ENCODE measurements at regions not wholly inside any gene's neighbourhood (a gene's known extent, or its start where the extent isn't known, plus 50 kb on each side); places are given as distances from the start of the nearest gene placed in this dataset.
A peak's percentile ranks its signal among the peaks of the same experiment; 100 is the strongest.

DNA sequence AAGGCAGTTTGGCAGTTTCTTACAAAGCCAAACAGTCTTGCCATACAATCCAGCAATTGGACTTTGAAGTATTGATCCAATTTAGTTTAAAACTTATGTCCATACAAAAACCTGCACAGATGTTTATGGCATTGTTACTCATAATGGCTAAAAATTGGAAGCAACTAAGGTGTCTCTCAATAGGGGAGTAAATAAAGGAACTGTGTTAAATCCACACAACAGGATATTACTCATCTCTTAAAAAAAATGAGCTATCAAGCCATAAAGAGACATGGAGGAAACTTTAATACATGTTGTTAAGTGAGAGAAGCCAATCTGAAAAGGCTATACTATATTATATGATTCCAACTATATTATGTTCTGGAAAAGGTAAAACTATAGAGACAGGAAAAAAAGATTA, 313.6 kb upstream of the CD180 start:
- no peaks in the 10 kb centered on the region for H3K27me3 ChIP-seq (ENCODE audit: control insufficient read depth in 1 of 2, insufficient read depth in 2 of 2, low read length in 2 of 2)
- no peak overlapping the region for H3K27ac ChIP-seq (ENCODE audit: low read depth, low read length)
- H3K4me1 ChIP-seq (ENCODE audit: insufficient read depth, low read length): no peaks in the 10 kb centered on the region
- H3K9ac ChIP-seq (ENCODE audit: low read length): no peak overlapping the region
- no peak overlapping the region for H3K4me3 ChIP-seq (ENCODE audit: low read depth in 1 of 2, low read length in 2 of 2)
- H3K36me3 ChIP-seq (ENCODE audit: insufficient read depth, low read length): no peaks in the 10 kb centered on the region
- no peaks in the 10 kb centered on the region for H3K9me3 ChIP-seq (ENCODE audit: low read length)

DNA sequence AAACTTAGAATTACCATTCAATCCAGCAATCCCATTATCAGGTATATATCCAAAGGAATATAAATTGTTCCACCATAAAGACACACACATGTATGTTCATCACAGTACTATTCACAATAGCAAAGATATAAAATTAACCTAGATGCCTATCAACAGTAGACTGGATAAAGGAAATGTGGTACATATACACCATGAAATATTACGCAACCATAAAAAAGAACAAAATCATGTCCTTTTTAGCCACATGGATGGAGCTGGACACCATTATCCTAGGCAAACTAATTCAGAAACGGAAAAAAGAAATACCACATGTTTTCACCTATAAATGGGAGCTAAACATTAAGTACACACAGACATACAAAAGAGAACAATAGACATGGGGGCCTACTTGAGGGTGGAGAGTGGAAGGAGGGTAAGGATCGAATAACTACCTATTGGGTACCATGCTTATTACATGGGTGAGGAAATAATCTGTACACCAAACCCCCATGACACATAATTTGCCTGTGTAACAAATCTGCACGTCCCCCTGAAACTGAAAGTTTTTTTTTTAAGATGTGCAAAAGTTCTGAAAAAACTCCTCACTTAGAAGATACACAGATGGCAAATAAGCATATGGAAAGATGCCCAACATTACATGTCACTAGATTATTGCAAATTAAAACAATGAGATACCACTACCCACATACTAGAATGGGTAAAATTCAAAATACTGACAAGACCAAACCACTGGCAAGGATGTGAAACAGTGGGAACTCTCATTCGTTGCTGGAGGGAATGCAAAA, 313.0 kb upstream of the CD180 start:
- Histone ChIP-seq H3K27me3 (ENCODE audit: control insufficient read depth in 1 of 2, insufficient read depth in 2 of 2, low read length in 2 of 2) (no peaks in the 10 kb centered on the region), H3K4me1 (ENCODE audit: insufficient read depth, low read length) (no peaks in the 10 kb centered on the region), H3K4me3 (ENCODE audit: low read depth in 1 of 2, low read length in 2 of 2) (no peak overlapping the region), H3K36me3 (ENCODE audit: insufficient read depth, low read length) (no peaks in the 10 kb centered on the region), H3K9me3 (ENCODE audit: low read length) (no peaks in the 10 kb centered on the region), H3K27ac (ENCODE audit: low read depth, low read length) (no peak overlapping the region), H3K9ac (ENCODE audit: low read length) (no peak overlapping the region)

DNA sequence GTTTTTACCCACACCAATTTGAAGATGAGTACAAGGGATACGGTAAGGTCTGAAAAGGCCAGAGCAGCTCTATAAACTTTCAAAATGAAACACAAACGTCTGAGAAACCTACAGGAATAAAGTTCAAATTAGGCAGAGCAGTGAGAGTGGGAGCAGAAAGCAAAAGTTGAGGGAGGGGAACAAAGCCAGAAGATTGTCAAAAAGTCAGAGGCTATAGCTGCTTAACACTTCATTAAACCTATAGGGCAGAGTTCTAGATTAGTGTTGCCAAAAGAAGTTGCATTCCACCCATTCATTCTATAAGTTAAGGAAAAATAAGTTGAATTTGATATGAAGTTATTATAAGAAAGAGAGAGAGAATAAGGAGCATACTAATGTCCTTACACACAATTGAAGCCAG, 309.6 kb upstream of the CD180 start:
- Histone ChIP-seq H3K27ac (ENCODE audit: low read depth, low read length) (no peak overlapping the region), H3K27me3 (ENCODE audit: control insufficient read depth in 1 of 2, insufficient read depth in 2 of 2, low read length in 2 of 2) (no peaks in the 10 kb centered on the region), H3K9me3 (ENCODE audit: low read length) (no peaks in the 10 kb centered on the region), H3K4me1 (ENCODE audit: insufficient read depth, low read length) (no peaks in the 10 kb centered on the region), H3K9ac (ENCODE audit: low read length) (no peak overlapping the region), H3K36me3 (ENCODE audit: insufficient read depth, low read length) (no peaks in the 10 kb centered on the region), H3K4me3 (ENCODE audit: low read depth in 1 of 2, low read length in 2 of 2) (no peak overlapping the region)

DNA sequence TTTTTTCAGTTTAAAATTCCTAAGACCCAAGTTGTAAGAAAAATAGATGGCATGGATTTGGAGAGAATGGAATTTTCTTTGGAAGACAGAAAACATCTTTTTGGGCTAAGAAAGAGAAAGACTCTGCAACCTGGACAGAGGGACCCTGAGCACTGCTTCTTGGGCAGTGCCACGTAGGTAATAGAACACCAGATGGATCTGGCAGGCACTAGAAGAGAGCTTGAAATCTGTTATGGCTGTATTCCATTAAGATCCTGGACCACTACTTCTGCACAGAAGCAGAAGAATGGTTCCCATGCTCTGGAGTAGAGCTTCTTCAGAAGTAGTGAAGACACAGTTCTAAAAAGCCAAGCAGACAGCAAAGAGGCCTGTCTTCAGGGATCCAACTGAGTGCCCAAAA, 306.4 kb upstream of the CD180 start:
- H3K9ac ChIP-seq (ENCODE audit: low read length): no peak overlapping the region

DNA sequence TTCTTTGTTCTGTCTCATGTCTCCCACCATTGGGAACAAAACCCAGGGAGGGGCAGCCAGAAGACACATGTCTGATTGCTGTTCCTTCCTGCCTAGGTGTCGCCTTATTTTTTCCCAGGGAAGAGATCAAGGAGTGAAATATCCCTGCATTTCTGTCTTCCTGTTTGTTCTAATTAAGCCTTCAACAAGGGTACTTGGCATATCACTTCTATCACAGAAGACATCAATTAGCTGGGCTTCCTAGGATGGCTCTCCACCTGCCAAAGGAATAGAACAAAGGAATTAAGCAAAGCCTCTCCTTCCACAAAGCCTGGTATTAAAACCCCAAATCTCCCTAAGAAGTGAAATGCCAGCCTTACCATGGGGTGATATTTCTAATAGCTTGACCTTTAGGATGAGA, 299.5 kb upstream of the CD180 start:
- Histone ChIP-seq H3K27me3 (ENCODE audit: control insufficient read depth in 1 of 2, insufficient read depth in 2 of 2, low read length in 2 of 2) (no peaks in the 10 kb centered on the region), H3K9ac (ENCODE audit: low read length) (no peak overlapping the region), H3K27ac (ENCODE audit: low read depth, low read length) (no peak overlapping the region), H3K9me3 (ENCODE audit: low read length) (peaks cover 6% of the 10 kb centered on the region), H3K36me3 (ENCODE audit: insufficient read depth, low read length) (no peaks in the 10 kb centered on the region), H3K4me3 (ENCODE audit: low read depth in 1 of 2, low read length in 2 of 2) (no peak overlapping the region), H3K4me1 (ENCODE audit: insufficient read depth, low read length) (peaks cover 36% of the 10 kb centered on the region)

More for the DNA sequence above, 306.4 kb upstream of the CD180 start:
- H3K9me3 ChIP-seq (ENCODE audit: low read length): peaks cover 6% of the 10 kb centered on the region
- no peak overlapping the region for H3K27ac ChIP-seq (ENCODE audit: low read depth, low read length)
- H3K36me3 ChIP-seq (ENCODE audit: insufficient read depth, low read length): no peaks in the 10 kb centered on the region
- H3K27me3 ChIP-seq (ENCODE audit: control insufficient read depth in 1 of 2, insufficient read depth in 2 of 2, low read length in 2 of 2): no peaks in the 10 kb centered on the region
- no peaks in the 10 kb centered on the region for H3K4me1 ChIP-seq (ENCODE audit: insufficient read depth, low read length)
- no peak overlapping the region for H3K4me3 ChIP-seq (ENCODE audit: low read depth in 1 of 2, low read length in 2 of 2)

DNA sequence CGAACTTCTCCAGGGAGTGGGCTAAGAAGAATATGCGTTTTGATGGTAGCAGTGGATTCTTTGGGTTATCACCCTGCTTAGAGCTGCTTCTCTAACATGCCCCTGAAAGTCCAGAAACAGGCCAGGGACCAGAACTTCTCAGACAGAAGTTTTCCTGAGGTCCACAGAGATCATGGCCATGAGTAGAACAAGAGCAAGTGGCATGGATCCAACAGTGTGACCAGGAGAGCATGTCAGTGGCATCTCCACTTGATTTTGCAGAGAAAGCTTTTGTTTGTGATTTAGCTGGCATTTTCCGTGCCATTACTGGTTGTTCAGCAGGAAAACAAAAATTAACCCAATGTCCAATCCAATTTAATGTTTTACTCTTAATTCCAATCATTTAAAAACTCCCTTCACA, 298.5 kb upstream of the CD180 start:
- H3K9me3 ChIP-seq (ENCODE audit: low read length): no peaks in the 10 kb centered on the region
- peaks cover 42% of the 10 kb centered on the region for H3K4me1 ChIP-seq (ENCODE audit: insufficient read depth, low read length)
- no peaks in the 10 kb centered on the region for H3K36me3 ChIP-seq (ENCODE audit: insufficient read depth, low read length)
- peak overlapping the region; percentile 55 for H3K27ac ChIP-seq (ENCODE audit: low read depth, low read length)
- no peak overlapping the region for H3K4me3 ChIP-seq (ENCODE audit: low read depth in 1 of 2, low read length in 2 of 2)
- no peak overlapping the region for H3K9ac ChIP-seq (ENCODE audit: low read length)
- no peaks in the 10 kb centered on the region for H3K27me3 ChIP-seq (ENCODE audit: control insufficient read depth in 1 of 2, insufficient read depth in 2 of 2, low read length in 2 of 2)

DNA sequence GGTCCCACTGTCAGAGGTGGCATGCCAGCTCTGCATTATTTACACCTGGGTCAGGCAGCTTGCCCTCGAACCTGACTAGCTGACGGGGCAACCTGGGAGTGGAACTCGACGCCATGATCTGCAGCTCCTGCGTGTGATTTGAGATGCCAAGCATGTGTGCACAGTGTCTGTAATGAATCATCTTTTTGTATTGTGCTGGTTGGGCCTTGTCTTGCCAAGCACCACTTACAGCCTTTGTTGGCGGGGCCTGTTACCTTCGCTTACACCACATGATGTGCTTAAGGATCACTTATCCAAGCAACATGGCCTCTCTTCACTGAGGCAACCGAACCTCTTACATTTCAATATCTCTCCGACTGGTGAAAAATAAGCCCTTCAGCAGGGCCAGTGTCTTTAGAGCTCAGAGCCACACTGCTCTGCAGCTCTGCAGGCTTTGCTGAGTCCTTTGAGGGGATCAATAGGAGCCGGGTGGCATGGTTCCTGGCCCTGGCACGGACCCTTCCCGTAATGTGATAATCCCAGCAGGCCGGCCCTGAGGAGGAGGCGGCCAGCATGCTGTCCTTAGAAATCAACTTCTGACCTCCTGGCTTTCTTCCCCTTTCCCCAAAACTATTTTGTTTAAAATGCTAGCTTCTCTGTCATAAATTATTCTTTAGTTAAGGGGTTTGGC, 297.7 kb upstream of the CD180 start:
- peak overlapping the region; percentile 67 for H3K27ac ChIP-seq (ENCODE audit: low read depth, low read length)
- H3K36me3 ChIP-seq (ENCODE audit: insufficient read depth, low read length): no peaks in the 10 kb centered on the region
- H3K4me3 ChIP-seq (ENCODE audit: low read depth in 1 of 2, low read length in 2 of 2): no peak overlapping the region

DNA sequence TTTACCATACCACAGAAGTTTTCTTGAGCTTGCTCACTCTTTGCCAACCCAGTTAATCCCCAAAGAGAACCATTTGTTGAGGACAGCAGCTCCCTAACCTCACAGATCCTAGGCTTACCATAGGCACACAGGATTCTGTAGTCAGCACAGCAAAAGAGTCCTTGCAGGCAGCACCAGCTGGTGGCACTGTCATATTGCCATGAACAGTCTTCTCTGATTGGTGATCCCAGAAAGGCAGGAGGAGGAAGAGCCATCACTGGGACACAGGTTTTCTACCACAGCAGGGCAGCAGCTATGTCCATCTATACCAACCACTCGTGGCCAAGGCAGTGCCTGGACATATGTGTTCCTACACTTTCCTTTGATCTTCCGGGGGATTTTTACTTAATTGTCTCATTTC, 297.1 kb upstream of the CD180 start:
- no peak overlapping the region for H3K4me3 ChIP-seq (ENCODE audit: low read depth in 1 of 2, low read length in 2 of 2)
- no peak overlapping the region for H3K9ac ChIP-seq (ENCODE audit: low read length)
- peak overlapping the region; percentile 67 for H3K27ac ChIP-seq (ENCODE audit: low read depth, low read length)
- no peaks in the 10 kb centered on the region for H3K36me3 ChIP-seq (ENCODE audit: insufficient read depth, low read length)
- no peaks in the 10 kb centered on the region for H3K27me3 ChIP-seq (ENCODE audit: control insufficient read depth in 1 of 2, insufficient read depth in 2 of 2, low read length in 2 of 2)
- no peaks in the 10 kb centered on the region for H3K9me3 ChIP-seq (ENCODE audit: low read length)
- peaks cover 42% of the 10 kb centered on the region for H3K4me1 ChIP-seq (ENCODE audit: insufficient read depth, low read length)

More for the DNA sequence above, 297.7 kb upstream of the CD180 start:
- H3K4me1 ChIP-seq (ENCODE audit: insufficient read depth, low read length): peaks cover 42% of the 10 kb centered on the region
- H3K27me3 ChIP-seq (ENCODE audit: control insufficient read depth in 1 of 2, insufficient read depth in 2 of 2, low read length in 2 of 2): no peaks in the 10 kb centered on the region
- H3K9ac ChIP-seq (ENCODE audit: low read length): no peak overlapping the region
- H3K9me3 ChIP-seq (ENCODE audit: low read length): no peaks in the 10 kb centered on the region

DNA sequence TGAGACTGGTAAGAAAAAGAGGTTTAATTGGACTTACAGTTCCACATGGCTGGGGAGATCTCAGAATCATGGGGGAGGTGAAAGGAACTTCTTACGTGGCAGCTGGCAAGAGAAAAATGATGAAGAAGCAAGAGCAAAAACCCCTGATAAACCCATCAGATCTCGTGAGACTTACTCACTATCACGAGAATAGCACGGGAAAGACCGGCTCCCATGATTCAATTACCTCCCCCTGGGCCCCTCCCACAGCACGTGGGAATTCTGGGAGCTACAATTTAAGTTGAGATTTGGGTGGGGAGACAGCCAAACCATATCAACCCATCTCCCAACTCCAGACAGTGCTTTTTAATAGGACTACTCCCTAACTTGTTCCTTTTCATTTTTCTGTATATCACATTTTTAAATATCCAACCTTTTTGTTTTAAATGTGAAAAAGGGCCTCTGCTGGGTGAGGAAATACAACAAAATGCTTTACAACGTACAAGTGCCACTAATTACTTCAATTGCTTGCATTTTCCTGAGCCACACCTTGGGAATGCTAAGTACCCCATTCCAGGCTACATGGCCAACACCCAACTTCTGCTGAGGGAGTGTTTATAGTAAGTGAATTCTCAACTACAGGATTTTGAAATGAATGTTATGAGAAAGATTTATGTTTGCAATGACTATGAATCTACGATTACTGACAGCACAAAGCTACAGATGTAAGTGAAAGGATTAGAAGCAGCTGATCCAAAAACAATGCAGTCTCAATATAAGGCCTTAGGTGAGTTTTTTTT, 294.1 kb upstream of the CD180 start:
- no peak overlapping the region for H3K27ac ChIP-seq (ENCODE audit: low read depth, low read length)
- H3K4me3 ChIP-seq (ENCODE audit: low read depth in 1 of 2, low read length in 2 of 2): no peak overlapping the region
- H3K4me1 ChIP-seq (ENCODE audit: insufficient read depth, low read length): peaks cover 41% of the 10 kb centered on the region
- H3K27me3 ChIP-seq (ENCODE audit: control insufficient read depth in 1 of 2, insufficient read depth in 2 of 2, low read length in 2 of 2): no peaks in the 10 kb centered on the region
- H3K36me3 ChIP-seq (ENCODE audit: insufficient read depth, low read length): no peaks in the 10 kb centered on the region
- no peaks in the 10 kb centered on the region for H3K9me3 ChIP-seq (ENCODE audit: low read length)
- H3K9ac ChIP-seq (ENCODE audit: low read length): no peak overlapping the region

DNA sequence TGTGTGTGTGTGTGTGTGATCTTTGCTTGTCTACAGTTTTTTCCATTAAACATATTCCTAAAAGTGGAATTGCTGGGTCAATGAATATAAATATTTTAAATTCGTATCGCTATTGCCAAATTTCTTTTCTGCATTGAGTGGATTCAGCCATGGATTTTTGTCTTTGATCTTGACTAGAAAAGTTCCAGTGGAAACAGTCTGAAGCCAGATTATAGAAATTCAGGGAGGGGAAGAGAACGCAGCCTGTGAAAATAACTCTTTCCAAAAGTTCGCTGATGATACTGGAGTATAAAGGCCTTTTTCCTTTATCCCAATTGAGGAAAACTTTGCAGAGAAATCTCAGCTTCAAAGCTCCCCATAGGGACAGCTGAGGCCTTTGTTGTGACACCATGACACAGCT, 292.3 kb upstream of the CD180 start:
- Histone ChIP-seq H3K9ac (ENCODE audit: low read length) (no peak overlapping the region), H3K9me3 (ENCODE audit: low read length) (no peaks in the 10 kb centered on the region), H3K27ac (ENCODE audit: low read depth, low read length) (no peak overlapping the region), H3K36me3 (ENCODE audit: insufficient read depth, low read length) (no peaks in the 10 kb centered on the region), H3K4me1 (ENCODE audit: insufficient read depth, low read length) (peaks cover 22% of the 10 kb centered on the region), H3K4me3 (ENCODE audit: low read depth in 1 of 2, low read length in 2 of 2) (no peak overlapping the region), H3K27me3 (ENCODE audit: control insufficient read depth in 1 of 2, insufficient read depth in 2 of 2, low read length in 2 of 2) (no peaks in the 10 kb centered on the region)

DNA sequence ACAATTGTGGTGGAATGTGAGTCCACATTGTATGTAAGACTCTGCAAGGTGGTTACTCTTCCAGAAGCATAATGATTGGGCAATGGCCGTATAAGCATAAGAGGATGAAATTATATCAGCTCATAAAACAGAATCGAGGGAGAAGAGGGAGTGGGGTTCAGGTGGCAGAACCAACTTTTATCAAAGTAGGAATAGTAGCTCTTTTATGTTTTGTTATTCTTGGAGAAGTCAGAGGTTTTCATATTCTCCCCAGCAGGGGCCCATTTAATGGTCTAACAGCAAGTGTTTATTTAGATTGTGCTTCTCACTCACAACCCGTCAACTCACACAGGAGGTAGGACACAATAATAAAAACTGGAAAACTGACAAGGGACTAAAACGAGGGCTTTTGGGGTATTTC, 291.3 kb upstream of the CD180 start:
- no peak overlapping the region for H3K9ac ChIP-seq (ENCODE audit: low read length)
- H3K4me3 ChIP-seq (ENCODE audit: low read depth in 1 of 2, low read length in 2 of 2): no peak overlapping the region
- H3K27ac ChIP-seq (ENCODE audit: low read depth, low read length): no peak overlapping the region
- H3K9me3 ChIP-seq (ENCODE audit: low read length): no peaks in the 10 kb centered on the region
- H3K36me3 ChIP-seq (ENCODE audit: insufficient read depth, low read length): no peaks in the 10 kb centered on the region
- peaks cover 16% of the 10 kb centered on the region for H3K4me1 ChIP-seq (ENCODE audit: insufficient read depth, low read length)
- no peaks in the 10 kb centered on the region for H3K27me3 ChIP-seq (ENCODE audit: control insufficient read depth in 1 of 2, insufficient read depth in 2 of 2, low read length in 2 of 2)

Measured in muscle layer of colon (tissue), 2 donors.